Adrenal gland (tissue), 9 donors: ENCODE measurements at regions not wholly inside any gene's neighbourhood (a gene's known extent, or its start where the extent isn't known, plus 50 kb on each side); places are given as distances from the start of the nearest gene placed in this dataset.

Experiments used
- DNase-seq, 7 donors: peaks; one replicate each; pipeline ENCODE4 v3.0.0-alpha.2; 2019 to 2020
- H3K27ac ChIP-seq, 5 donors: fragments of 200-600 bp; sonication (generic) in 4 of 5; 1 replicate in 3 of 5; 2 replicates in 2 of 5; pipeline versions ENCODE4 v1.5.1 to v1.8.0; 2016 to 2020; ENCODE audit warnings: mild to moderate bottlenecking in 1 of 5
- H3K27me3 ChIP-seq: fragments of 200-600 bp; 2 replicates; pipeline ENCODE4 v1.8.0; 2021
- H3K36me3 ChIP-seq, 2 donors: fragments of 200-600 bp; replicated peaks in 1 of 2; 1 replicate in 1 of 2; 2 replicates in 1 of 2; pipeline versions ENCODE4 v1.5.1 to v1.8.0; 2018 to 2022
- H3K4me1 ChIP-seq, 2 donors: fragments of 200-600 bp; replicated peaks in 1 of 2; 1 replicate in 1 of 2; 2 replicates in 1 of 2; pipeline versions ENCODE4 v1.5.1 to v1.8.0; 2018 to 2021
- H3K4me3 ChIP-seq, 4 donors: fragments of 200-600 bp; sonication (generic) in 3 of 4; one replicate each; pipeline ENCODE4 v1.5.1; 2016 to 2018
- H3K9me3 ChIP-seq, 3 donors: fragments of 200-600 bp; sonication (generic) in 1 of 3; replicated peaks in 1 of 3; 1 replicate in 2 of 3; 2 replicates in 1 of 3; pipeline versions ENCODE4 v1.5.1 to v1.8.0; 2016 to 2021
- POLR2A ChIP-seq, 2 donors: fragments of 450-650 bp; IDR thresholded peaks; one replicate each; pipeline ENCODE4 v1.6.1; 2017; ENCODE audit warnings: antibody characterized with exemption in 2 of 2, mild to moderate bottlenecking in 2 of 2, moderate library complexity in 1 of 2
- WGBS, 4 donors: extraction: QIAGEN DNeasy Blood & Tissue Kit in 2 of 4; methylation state at CpG; one replicate each; pipeline versions ENCODE4 v1.1.5 to v1.1.7; 2013 to 2017; 5-methylcytosine and 5-hydroxymethylcytosine counted together
- intact Hi-C, 2 donors: fragments of 100-400 bp; cut with DNase I; formaldehyde crosslinking; loops; one replicate each; pipeline versions ENCODE4 v1.14.1 to v1.15.0; 2022 to 2023
- TF ChIP-seq, protein P1 (sequence below), 6 experiments: fragments of 450-650 bp in 4 of 6; fragments of 200-600 bp in 2 of 6; sonication (generic) in 1 of 6; IDR thresholded peaks; 1 replicate in 5 of 6; 2 replicates in 1 of 6; pipeline versions ENCODE4 v1.5.1 to v1.8.0; 2016 to 2021; ENCODE audit warnings: antibody characterized with exemption in 6 of 6, mild to moderate bottlenecking in 2 of 6, moderate library complexity in 1 of 6
- donor health status: healthy with polysubstance abuse.
- donor health status: Bipolar disorder and iron deficiency.
- donor health status: DM: yes; HTN: yes; CAD: no.
- donor health status: DM: no; HTN: no; CAD: no.
- donor health status: DM: no; HTN: no; CAD: no.

DNA sequence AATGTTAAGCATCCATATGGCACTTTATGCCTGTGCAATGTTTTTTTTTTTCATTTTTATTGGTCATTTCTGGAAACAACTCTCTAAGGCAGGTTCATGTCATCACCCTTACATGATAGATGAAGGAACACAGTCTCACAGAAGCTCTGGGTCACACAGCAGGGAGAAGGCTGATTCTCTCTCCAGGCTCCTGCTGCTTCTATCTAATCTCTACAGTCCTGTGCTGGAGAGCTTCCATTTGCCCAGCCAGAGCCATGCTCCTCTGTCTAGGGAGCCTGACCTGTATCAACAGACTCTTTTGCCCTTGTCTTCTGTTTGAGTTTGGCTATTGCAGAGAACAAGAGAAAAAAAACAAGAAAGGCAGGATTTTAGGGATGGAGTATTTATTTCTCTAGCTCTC lies 584.8 kb downstream of the MBD2 start:
- intact Hi-C loops = no loop called here
- Histone ChIP-seq H3K9me3 (no peaks in the 10 kb centered on the region), H3K27me3 (no peaks in the 10 kb centered on the region), H3K27ac (no peak overlapping the region), H3K4me3 (no peak overlapping the region), H3K36me3 (no peaks in the 10 kb centered on the region), H3K4me1 (no peaks in the 10 kb centered on the region)
- TF ChIP-seq, protein P1, sequence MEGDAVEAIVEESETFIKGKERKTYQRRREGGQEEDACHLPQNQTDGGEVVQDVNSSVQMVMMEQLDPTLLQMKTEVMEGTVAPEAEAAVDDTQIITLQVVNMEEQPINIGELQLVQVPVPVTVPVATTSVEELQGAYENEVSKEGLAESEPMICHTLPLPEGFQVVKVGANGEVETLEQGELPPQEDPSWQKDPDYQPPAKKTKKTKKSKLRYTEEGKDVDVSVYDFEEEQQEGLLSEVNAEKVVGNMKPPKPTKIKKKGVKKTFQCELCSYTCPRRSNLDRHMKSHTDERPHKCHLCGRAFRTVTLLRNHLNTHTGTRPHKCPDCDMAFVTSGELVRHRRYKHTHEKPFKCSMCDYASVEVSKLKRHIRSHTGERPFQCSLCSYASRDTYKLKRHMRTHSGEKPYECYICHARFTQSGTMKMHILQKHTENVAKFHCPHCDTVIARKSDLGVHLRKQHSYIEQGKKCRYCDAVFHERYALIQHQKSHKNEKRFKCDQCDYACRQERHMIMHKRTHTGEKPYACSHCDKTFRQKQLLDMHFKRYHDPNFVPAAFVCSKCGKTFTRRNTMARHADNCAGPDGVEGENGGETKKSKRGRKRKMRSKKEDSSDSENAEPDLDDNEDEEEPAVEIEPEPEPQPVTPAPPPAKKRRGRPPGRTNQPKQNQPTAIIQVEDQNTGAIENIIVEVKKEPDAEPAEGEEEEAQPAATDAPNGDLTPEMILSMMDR (IDR thresholded peaks at IDR 0.05) = no peak
- TF ChIP-seq POLR2A (IDR thresholded peaks at IDR 0.05) = no peak
- DNase-seq = peak in 1 of 7 donors; percentile 53

DNA sequence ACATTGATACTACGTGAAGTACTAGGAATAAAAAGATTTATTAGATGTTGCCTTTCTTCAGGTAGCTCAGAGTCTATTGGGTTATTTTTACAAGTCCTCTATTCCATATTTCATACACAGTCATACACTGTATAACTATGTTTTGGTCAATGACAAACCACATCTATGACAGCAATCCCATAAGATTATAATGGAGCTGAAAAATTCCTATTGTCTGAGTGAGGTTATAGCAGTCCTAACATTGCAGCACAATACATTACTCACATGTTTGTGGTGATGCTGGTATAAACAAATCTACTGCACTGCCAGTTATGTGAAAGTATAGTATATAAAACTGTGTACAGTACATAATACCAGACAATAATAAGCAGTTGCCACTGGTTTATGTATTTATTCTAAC lies 595.1 kb downstream of the MBD2 start:
- TF ChIP-seq POLR2A (IDR thresholded peaks at IDR 0.05) = no peak
- TF ChIP-seq, protein P1 (IDR thresholded peaks at IDR 0.05) = no peak
- Histone ChIP-seq H3K9me3 (no peaks in the 10 kb centered on the region), H3K27ac (no peak overlapping the region), H3K36me3 (no peaks in the 10 kb centered on the region), H3K4me3 (no peak overlapping the region), H3K27me3 (no peaks in the 10 kb centered on the region), H3K4me1 (no peaks in the 10 kb centered on the region)
- WGBS, 4 donors = 44 to 74% (median 56%) methylated on average over 1 of the region's 1 CpG
- intact Hi-C loops = no loop called here
- no peak for DNase-seq

DNA sequence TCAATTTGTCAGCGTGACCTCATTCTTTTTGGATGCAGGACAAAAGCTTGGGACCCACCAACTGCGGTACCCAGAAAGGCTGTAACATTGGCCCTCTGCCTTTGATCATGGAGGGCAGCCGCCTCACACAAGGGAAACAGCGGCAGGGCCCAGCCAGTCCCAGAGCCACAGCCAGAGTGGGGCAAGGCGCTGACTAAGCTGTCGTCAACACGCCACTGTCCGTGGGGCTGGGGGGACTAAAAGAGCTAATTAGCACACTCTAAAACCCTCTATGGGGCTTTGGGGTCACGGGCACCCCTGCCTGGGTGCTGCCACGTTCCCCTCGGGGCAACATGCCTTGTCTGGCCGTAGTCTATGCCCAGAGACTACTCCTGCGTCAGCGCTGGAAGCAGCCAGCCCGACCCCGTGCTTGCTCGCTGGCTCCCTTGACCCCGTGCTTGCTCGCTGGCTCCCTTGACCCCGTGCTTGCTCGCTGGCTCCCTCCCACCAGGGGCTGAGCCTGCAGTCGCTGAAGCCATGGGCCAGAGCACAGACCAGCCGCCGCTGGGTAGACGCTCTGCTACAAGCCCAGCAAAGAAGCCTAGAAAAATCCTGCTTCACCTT lies 598.4 kb downstream of the MBD2 start:
- intact Hi-C loops = no loop called here
- no peak overlapping the region for H3K4me3 ChIP-seq
- 75 to 85% (median 85%) methylated on average over 19 to 25 of the region's 25 CpGs for WGBS, 4 donors
- H3K27me3 ChIP-seq = no peaks in the 10 kb centered on the region
- H3K9me3 ChIP-seq = no peaks in the 10 kb centered on the region
- H3K27ac ChIP-seq = no peak overlapping the region
- TF ChIP-seq, protein P1 (IDR thresholded peaks at IDR 0.05) = no peak
- TF ChIP-seq POLR2A (IDR thresholded peaks at IDR 0.05) = no peak
- no peaks in the 10 kb centered on the region for H3K36me3 ChIP-seq
- H3K4me1 ChIP-seq = no peaks in the 10 kb centered on the region
- DNase-seq = no peak

DNA sequence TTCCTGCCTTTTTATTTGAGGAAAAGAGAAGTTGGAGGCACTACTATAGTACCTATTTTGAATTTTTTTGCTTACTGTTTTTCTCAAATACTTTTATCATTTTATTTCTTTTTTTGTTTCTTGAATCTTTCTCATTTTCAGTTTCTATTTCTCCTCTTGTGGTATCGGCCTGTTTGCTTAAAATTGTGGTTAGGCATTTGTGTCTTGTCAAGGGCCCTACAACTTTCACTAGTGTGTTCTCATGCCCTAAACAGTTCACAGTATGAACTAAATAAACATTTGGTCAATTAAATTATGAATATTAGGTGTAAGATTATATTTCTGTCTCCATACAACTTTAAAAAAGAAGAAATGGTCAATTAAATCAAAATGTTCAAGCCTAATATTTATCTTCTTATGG lies 613.5 kb downstream of the MBD2 start:
- intact Hi-C loops = no loop called here
- no peaks in the 10 kb centered on the region for H3K4me1 ChIP-seq
- 54 to 79% (median 70%) methylated on average over 1 of the region's 1 CpG for WGBS, 4 donors
- H3K4me3 ChIP-seq = no peak overlapping the region
- no peaks in the 10 kb centered on the region for H3K27me3 ChIP-seq
- no peaks in the 10 kb centered on the region for H3K36me3 ChIP-seq
- no peak overlapping the region for H3K27ac ChIP-seq
- TF ChIP-seq, protein P1 (IDR thresholded peaks at IDR 0.05) = no peak
- TF ChIP-seq POLR2A (IDR thresholded peaks at IDR 0.05) = no peak
- no peak for DNase-seq
- H3K9me3 ChIP-seq = no peaks in the 10 kb centered on the region
